PC-9 (cell line): ENCODE measurements at regions not wholly inside any gene's neighbourhood (a gene's known extent, or its start where the extent isn't known, plus 50 kb on each side); places are given as distances from the start of the nearest gene placed in this dataset.
A peak's percentile ranks its signal among the peaks of the same experiment; 100 is the strongest.

Source experiments
- BruUV-seq: library from RNA; stranded (reverse); fragments of 400-500 nt; replicated peaks from 2 replicates; lab custom pipeline; 2021; lab: Mats Ljungman, UMichigan
- CTCF ChIA-PET: fragments of 300-600 bp; sonication (Branson Sonifier 250); formaldehyde crosslinking; loops from one replicate; lab custom pipeline; 2022; ENCODE audit warnings: antibody characterized with exemption; lab: Charles Lee
- POLR2A ChIA-PET: fragments of 300-600 bp; sonication (Branson Sonifier 250); formaldehyde crosslinking; loops from one replicate; lab custom pipeline; 2022; ENCODE audit warnings: antibody characterized with exemption; ENCODE audit not compliant: unreplicated experiment; lab: Charles Lee
- DNase-seq, 2 experiments: peaks; one replicate each; pipeline versions ENCODE4 v3.0.0 to v3.0.0-alpha.2; 2015 to 2022; ENCODE audit warnings: mixed read lengths in 1 of 2
- H2AFZ ChIP-seq: fragments of 200-600 bp; sonication (generic); 2 replicates; pipeline ENCODE4 v1.8.1; 2017; ENCODE audit warnings: antibody characterized with exemption
- H3F3A ChIP-seq: fragments of 200-600 bp; sonication (generic); 2 replicates; pipeline ENCODE4 v1.8.1; 2017; ENCODE audit warnings: antibody characterized with exemption, mild to moderate bottlenecking, low read depth; ENCODE audit not compliant: insufficient read depth
- H3K27ac ChIP-seq: fragments of 200-600 bp; sonication (generic); 2 replicates; pipeline ENCODE4 v1.6.1; 2016; ENCODE audit warnings: mixed run types
- H3K27me3 ChIP-seq: fragments of 200-600 bp; sonication (generic); 2 replicates; pipeline ENCODE4 v1.6.1; 2016; ENCODE audit warnings: low read depth, mixed run types; ENCODE audit not compliant: insufficient read depth
- H3K36me3 ChIP-seq: fragments of 200-600 bp; sonication (generic); 2 replicates; pipeline ENCODE4 v1.6.1; 2016; ENCODE audit warnings: low read depth, mixed run types
- H3K4me1 ChIP-seq: fragments of 200-600 bp; sonication (generic); replicated peaks from 2 replicates; pipeline ENCODE4 v1.6.1; 2016; ENCODE audit warnings: mixed run types; ENCODE audit not compliant: insufficient read depth
- H3K4me2 ChIP-seq: fragments of 200-600 bp; sonication (generic); 2 replicates; pipeline ENCODE4 v1.6.1; 2017; ENCODE audit warnings: mixed run types
- H3K4me3 ChIP-seq: fragments of 200-600 bp; sonication (generic); 2 replicates; pipeline ENCODE4 v1.6.1; 2016; ENCODE audit warnings: mixed run types
- H3K79me2 ChIP-seq: fragments of 200-600 bp; sonication (generic); 2 replicates; pipeline ENCODE4 v1.6.1; 2017; ENCODE audit warnings: low read depth, mixed run types
- H3K9me2 ChIP-seq: fragments of 200-600 bp; sonication (generic); 2 replicates; pipeline ENCODE4 v1.8.1; 2017; ENCODE audit warnings: mild to moderate bottlenecking; ENCODE audit not compliant: insufficient read depth
- H3K9me3 ChIP-seq: fragments of 200-600 bp; sonication (generic); 2 replicates; pipeline ENCODE4 v1.8.1; 2016; ENCODE audit warnings: low read depth; ENCODE audit not compliant: insufficient read depth
- H4K20me1 ChIP-seq: fragments of 200-600 bp; sonication (generic); 2 replicates; pipeline ENCODE4 v1.8.1; 2017; ENCODE audit not compliant: insufficient read depth
- EZH2 ChIP-seq: fragments of 200-600 bp; sonication (generic); IDR thresholded peaks from 2 replicates; pipeline ENCODE4 v1.8.0; 2017; ENCODE audit warnings: antibody characterized with exemption, low read depth
- intact Hi-C: fragments of 100-400 bp; cut with micrococcal nuclease; formaldehyde crosslinking; loops from one replicate; pipeline ENCODE4 v1.10.0; 2022; ENCODE audit not compliant: unreplicated experiment
- TF ChIP-seq, protein P1 (sequence below): fragments of 200-600 bp; sonication (generic); conservative IDR thresholded peaks from 2 replicates; pipeline ENCODE4 v1.6.1; 2017; ENCODE audit warnings: mixed run types, antibody characterized with exemption, mild to moderate bottlenecking, moderate library complexity

- no TSS peak for BruUV-seq
- intact Hi-C loops, result no loop called here
- Histone ChIP-seq H3K4me1 (no peaks in the 10 kb centered on the region), H3K27me3 (no peaks in the 10 kb centered on the region), H2AFZ (0 out of 2 replicates have a peak overlapping the region, but pooled peaks have one; percentile 12), H3K27ac (no peak overlapping the region), H3F3A (no peaks in the 10 kb centered on the region), H3K4me3 (no peak overlapping the region), H3K9me2 (no peaks in the 10 kb centered on the region), H4K20me1 (no peaks in the 10 kb centered on the region), H3K4me2 (no peak overlapping the region), H3K79me2 (no peaks in the 10 kb centered on the region), H3K36me3 (no peaks in the 10 kb centered on the region), H3K9me3 (no peaks in the 10 kb centered on the region)
- DNase-seq, result no peak
- CTCF ChIA-PET, result no interaction called here
- POLR2A ChIA-PET, result no interaction called here
- TF ChIP-seq, protein P1, sequence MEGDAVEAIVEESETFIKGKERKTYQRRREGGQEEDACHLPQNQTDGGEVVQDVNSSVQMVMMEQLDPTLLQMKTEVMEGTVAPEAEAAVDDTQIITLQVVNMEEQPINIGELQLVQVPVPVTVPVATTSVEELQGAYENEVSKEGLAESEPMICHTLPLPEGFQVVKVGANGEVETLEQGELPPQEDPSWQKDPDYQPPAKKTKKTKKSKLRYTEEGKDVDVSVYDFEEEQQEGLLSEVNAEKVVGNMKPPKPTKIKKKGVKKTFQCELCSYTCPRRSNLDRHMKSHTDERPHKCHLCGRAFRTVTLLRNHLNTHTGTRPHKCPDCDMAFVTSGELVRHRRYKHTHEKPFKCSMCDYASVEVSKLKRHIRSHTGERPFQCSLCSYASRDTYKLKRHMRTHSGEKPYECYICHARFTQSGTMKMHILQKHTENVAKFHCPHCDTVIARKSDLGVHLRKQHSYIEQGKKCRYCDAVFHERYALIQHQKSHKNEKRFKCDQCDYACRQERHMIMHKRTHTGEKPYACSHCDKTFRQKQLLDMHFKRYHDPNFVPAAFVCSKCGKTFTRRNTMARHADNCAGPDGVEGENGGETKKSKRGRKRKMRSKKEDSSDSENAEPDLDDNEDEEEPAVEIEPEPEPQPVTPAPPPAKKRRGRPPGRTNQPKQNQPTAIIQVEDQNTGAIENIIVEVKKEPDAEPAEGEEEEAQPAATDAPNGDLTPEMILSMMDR, result no peak
- TF ChIP-seq EZH2, result no peak
Measured at GRCh38 chr6:102686461-102686860, 1293.0 kb downstream of the GRIK2 start.

- ChIA-PET POLR2A (no interaction called here), CTCF (no interaction called here)
- Histone ChIP-seq H3K36me3 (no peaks in the 10 kb centered on the region), H3K4me3 (no peak overlapping the region), H3F3A (no peaks in the 10 kb centered on the region), H3K27me3 (no peaks in the 10 kb centered on the region), H3K79me2 (no peaks in the 10 kb centered on the region), H3K9me3 (no peaks in the 10 kb centered on the region), H3K4me1 (no peaks in the 10 kb centered on the region), H3K9me2 (no peaks in the 10 kb centered on the region), H2AFZ (no peak overlapping the region), H3K27ac (no peak overlapping the region), H3K4me2 (no peak overlapping the region), H4K20me1 (no peaks in the 10 kb centered on the region)
- intact Hi-C loops, result no loop called here
- no TSS peak for BruUV-seq
- no peak for DNase-seq
- TF ChIP-seq, protein P1, result no peak
- no peak for TF ChIP-seq EZH2
Measured at GRCh38 chr6:102680413-102680812, 1286.9 kb downstream of the GRIK2 start.

DNA sequence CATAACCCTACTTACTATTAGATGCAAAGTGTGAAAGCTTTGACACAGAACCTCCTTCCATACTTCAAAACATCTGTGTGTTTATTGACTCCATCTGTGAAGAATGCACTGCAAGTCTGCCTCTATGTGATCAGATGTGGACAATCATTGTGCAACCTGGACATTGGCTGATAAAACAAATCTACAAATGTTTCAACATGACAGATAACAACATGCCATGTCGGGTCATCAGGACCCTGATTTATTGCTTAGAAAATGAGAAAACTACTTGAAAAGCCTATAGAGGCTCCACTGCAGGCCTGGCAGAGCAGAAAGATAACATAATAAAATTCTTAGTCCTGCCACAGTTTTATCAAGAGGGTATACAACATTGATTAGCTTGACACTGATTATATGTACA is 1286.4 kb downstream of the GRIK2 start:
- Histone ChIP-seq H3K9me2 (no peaks in the 10 kb centered on the region), H3K4me1 (no peaks in the 10 kb centered on the region), H3K79me2 (no peaks in the 10 kb centered on the region), H3K27ac (no peak overlapping the region), H3K27me3 (no peaks in the 10 kb centered on the region), H2AFZ (no peak overlapping the region), H3F3A (no peaks in the 10 kb centered on the region), H3K9me3 (no peaks in the 10 kb centered on the region), H3K4me2 (no peak overlapping the region), H3K4me3 (no peak overlapping the region), H4K20me1 (no peaks in the 10 kb centered on the region), H3K36me3 (no peaks in the 10 kb centered on the region)
- ChIA-PET CTCF (no interaction called here), POLR2A (no interaction called here)
- BruUV-seq, result no TSS peak
- no peak for TF ChIP-seq EZH2
- TF ChIP-seq, protein P1, result no peak
- no peak for DNase-seq
- intact Hi-C loops, result no loop called here
